Lung (tissue), 11 donors: ENCODE measurements at regions not wholly inside any gene's neighbourhood (a gene's known extent, or its start where the extent isn't known, plus 50 kb on each side); places are given as distances from the start of the nearest gene placed in this dataset.
"Not testable (repeated sequence)": the region's sequence is repeated elsewhere in the genome, so short reads cannot be mapped to it uniquely, and the experiment has no call there.

ENCODE experiments used
- ATAC-seq: fragments of 200-7000 bp; cut with Tn5 transposase; one replicate; pipeline ENCODE4 v1.9.1; 2020; ENCODE audit warnings: moderate number of reproducible peaks; ENCODE audit not compliant: insufficient read depth, low FRiP score
- DNase-seq, 3 donors: peaks; one replicate each; pipeline ENCODE4 v3.0.0-alpha.2; 2013 to 2017
- H3K27ac ChIP-seq, 2 donors: one replicate each; pipeline ENCODE4 v1.5.1; 2013; ENCODE audit warnings: mild to moderate bottlenecking in 2 of 2, moderate library complexity in 2 of 2, control low read depth in 1 of 2, inconsistent platforms in 1 of 2, low read depth in 1 of 2, low read length in 1 of 2
- H3K27me3 ChIP-seq, 3 donors: one replicate each; pipeline ENCODE4 v1.5.1; 2013; ENCODE audit warnings: low read length in 2 of 3; ENCODE audit not compliant: control insufficient read depth in 3 of 3, insufficient read depth in 3 of 3
- H3K36me3 ChIP-seq, 4 donors: one replicate each; pipeline ENCODE4 v1.5.1; 2013; ENCODE audit warnings: low read length in 4 of 4, mild to moderate bottlenecking in 1 of 4, moderate library complexity in 1 of 4; ENCODE audit not compliant: control insufficient read depth in 4 of 4, insufficient read depth in 4 of 4
- H3K4me1 ChIP-seq, 5 donors: one replicate each; pipeline ENCODE4 v1.5.1; 2013; ENCODE audit warnings: low read length in 5 of 5, mild to moderate bottlenecking in 2 of 5, moderate library complexity in 1 of 5; ENCODE audit not compliant: control insufficient read depth in 5 of 5, insufficient read depth in 5 of 5
- H3K4me3 ChIP-seq: one replicate; pipeline ENCODE4 v1.5.1; 2013; ENCODE audit warnings: mild to moderate bottlenecking, control low read depth, moderate library complexity
- H3K9ac ChIP-seq, 2 donors: one replicate each; pipeline ENCODE4 v1.5.1; 2013; ENCODE audit warnings: low read length in 2 of 2, control low read depth in 1 of 2; ENCODE audit not compliant: insufficient read depth in 1 of 2
- H3K9me3 ChIP-seq, 4 donors: one replicate each; pipeline ENCODE4 v1.5.1; 2013; ENCODE audit warnings: low read length in 3 of 4, mild to moderate bottlenecking in 1 of 4, moderate library complexity in 1 of 4; ENCODE audit not compliant: control insufficient read depth in 4 of 4, insufficient read depth in 3 of 4
- WGBS, 2 donors: extraction: QIAGEN DNeasy Blood & Tissue Kit; methylation state at CpG; one replicate each; pipeline ENCODE4 v1.1.7; 2013; 5-methylcytosine and 5-hydroxymethylcytosine counted together
- TF ChIP-seq, protein P1 (sequence below): IDR thresholded peaks from 2 replicates; pipeline ENCODE4 v1.5.1; 2012; ENCODE audit warnings: mild to moderate bottlenecking; ENCODE audit errors: control extremely low read depth, extremely low read depth
- donor health status: control.
- donor health status: control.
- donor health status: Bipolar disorder and iron deficiency.
- donor health status: healthy.
- donor health status: DM: yes; HTN: yes; CAD: no.

DNA sequence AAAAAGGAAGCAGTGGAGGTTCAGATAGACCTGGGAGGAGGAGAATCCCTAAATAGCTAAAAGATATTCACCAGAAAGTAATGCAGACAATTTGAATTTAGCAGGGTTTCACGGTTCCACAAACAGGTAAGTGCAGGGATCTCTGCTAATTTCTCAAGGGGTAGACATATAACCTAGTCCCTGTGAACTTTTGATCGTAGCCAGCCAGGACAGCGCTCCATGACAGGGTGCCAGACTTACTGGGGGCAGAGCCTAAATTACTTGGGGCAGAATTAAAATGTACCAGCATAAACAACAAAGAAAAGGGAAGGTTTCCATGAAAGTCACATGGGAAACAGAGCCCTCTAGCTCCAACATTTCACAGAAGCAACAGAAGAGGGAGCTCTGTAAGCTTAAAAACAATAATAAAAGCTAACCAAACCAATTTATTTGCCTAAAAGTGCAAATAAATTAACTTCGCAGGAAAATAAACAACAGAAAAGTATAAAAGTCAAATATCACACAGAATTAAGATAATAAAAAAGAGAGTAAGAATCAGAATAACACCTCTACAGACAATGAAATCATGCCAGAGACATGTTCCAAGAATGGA, 198.3 kb downstream of the DUSP10 start:
- ATAC-seq (no peak), DNase-seq (peak in 2 of 3 donors; percentile 46 to 49)
- Histone ChIP-seq H3K27me3 (no peaks in the 10 kb centered on the region), H3K4me1 (peaks cover 0 to 5% (median 0%) of the 10 kb centered on the region in 5 donors), H3K9me3 (no peaks in the 10 kb centered on the region), H3K27ac (no peak overlapping the region), H3K4me3 (no peak overlapping the region), H3K36me3 (no peaks in the 10 kb centered on the region), H3K9ac (no peak overlapping the region)
- TF ChIP-seq, protein P1, sequence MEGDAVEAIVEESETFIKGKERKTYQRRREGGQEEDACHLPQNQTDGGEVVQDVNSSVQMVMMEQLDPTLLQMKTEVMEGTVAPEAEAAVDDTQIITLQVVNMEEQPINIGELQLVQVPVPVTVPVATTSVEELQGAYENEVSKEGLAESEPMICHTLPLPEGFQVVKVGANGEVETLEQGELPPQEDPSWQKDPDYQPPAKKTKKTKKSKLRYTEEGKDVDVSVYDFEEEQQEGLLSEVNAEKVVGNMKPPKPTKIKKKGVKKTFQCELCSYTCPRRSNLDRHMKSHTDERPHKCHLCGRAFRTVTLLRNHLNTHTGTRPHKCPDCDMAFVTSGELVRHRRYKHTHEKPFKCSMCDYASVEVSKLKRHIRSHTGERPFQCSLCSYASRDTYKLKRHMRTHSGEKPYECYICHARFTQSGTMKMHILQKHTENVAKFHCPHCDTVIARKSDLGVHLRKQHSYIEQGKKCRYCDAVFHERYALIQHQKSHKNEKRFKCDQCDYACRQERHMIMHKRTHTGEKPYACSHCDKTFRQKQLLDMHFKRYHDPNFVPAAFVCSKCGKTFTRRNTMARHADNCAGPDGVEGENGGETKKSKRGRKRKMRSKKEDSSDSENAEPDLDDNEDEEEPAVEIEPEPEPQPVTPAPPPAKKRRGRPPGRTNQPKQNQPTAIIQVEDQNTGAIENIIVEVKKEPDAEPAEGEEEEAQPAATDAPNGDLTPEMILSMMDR: peak; percentile 19
- 59 to 77% methylated on average over 4 of the region's 4 CpGs for WGBS, 2 donors

DNA sequence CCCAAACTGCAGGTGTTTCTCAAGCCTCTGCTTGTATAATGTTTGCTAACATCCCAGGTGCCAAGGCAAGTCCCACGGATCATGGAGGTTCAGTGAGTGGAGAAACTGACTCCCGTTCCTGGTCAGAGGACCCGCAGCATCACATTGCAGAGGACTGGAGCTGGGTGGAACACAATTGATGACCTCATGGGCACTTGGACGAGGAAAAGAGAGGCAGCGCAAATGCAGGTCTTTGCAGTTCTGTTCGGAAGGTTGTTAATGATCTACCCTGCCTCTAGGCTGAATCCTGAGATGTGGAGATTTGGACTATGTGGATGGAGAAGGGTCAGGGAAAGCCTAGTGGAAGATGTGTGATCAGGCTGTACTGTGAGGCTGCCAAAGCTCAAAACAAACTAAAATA, 192.9 kb downstream of the DUSP10 start:
- no peak for DNase-seq
- H3K27me3 ChIP-seq: no peaks in the 10 kb centered on the region
- H3K27ac ChIP-seq: no peak overlapping the region
- ATAC-seq: no peak
- WGBS, 2 donors: 80 to 93% methylated on average over 6 of the region's 6 CpGs
- no peaks in the 10 kb centered on the region for H3K9me3 ChIP-seq
- H3K4me3 ChIP-seq: no peak overlapping the region
- H3K4me1 ChIP-seq: peaks cover 0 to under 1% (median 0%) of the 10 kb centered on the region in 5 donors
- H3K36me3 ChIP-seq: no peaks in the 10 kb centered on the region
- no peak overlapping the region for H3K9ac ChIP-seq
- TF ChIP-seq, protein P1: no peak

GRCh38 chr1:221549815-221550214, 192.1 kb downstream of the DUSP10 start:
- Histone ChIP-seq H3K4me3 (no peak overlapping the region), H3K27ac (no peak overlapping the region), H3K27me3 (no peaks in the 10 kb centered on the region), H3K9ac (no peak overlapping the region), H3K4me1 (no peaks in the 10 kb centered on the region), H3K9me3 (no peaks in the 10 kb centered on the region), H3K36me3 (no peaks in the 10 kb centered on the region)
- TF ChIP-seq, protein P1: no peak
- DNase-seq: no peak
- ATAC-seq: no peak

- H3K36me3 ChIP-seq, H3K4me3 ChIP-seq, H3K27me3 ChIP-seq, H3K9me3 ChIP-seq, H3K4me1 ChIP-seq, DNase-seq, H3K27ac ChIP-seq, ATAC-seq, H3K9ac ChIP-seq: not testable (repeated sequence)
- WGBS, 2 donors: 92 to 94% methylated on average over 8 of the region's 8 CpGs
Measured at GRCh38 chr1:221552792-221553191, 189.1 kb downstream of the DUSP10 start.
